Trophoblast cell (in vitro differentiated cells and primary cell): ENCODE measurements at regions not wholly inside any gene's neighbourhood (a gene's known extent, or its start where the extent isn't known, plus 50 kb on each side); places are given as distances from the start of the nearest gene placed in this dataset.

Experiments used
- DNase-seq, 2 donors: peaks; one replicate each; pipeline ENCODE4 v3.0.0-alpha.2; 2016
- H2AFZ ChIP-seq: 2 replicates; pipeline ENCODE4 v1.6.1; 2013; ENCODE audit warnings: low read length, moderate library complexity, mild to moderate bottlenecking; ENCODE audit not compliant: insufficient read depth, poor library complexity
- H2AK5ac ChIP-seq: 2 replicates; pipeline ENCODE4 v1.6.1; 2013; ENCODE audit warnings: mild to moderate bottlenecking, low read length
- H2BK120ac ChIP-seq: 2 replicates; pipeline ENCODE4 v1.6.1; 2013; ENCODE audit warnings: low read length, mild to moderate bottlenecking, moderate library complexity; ENCODE audit not compliant: insufficient read depth, poor library complexity
- H2BK12ac ChIP-seq: 2 replicates; pipeline ENCODE4 v1.6.1; 2013; ENCODE audit warnings: mild to moderate bottlenecking, low read length, moderate library complexity
- H2BK5ac ChIP-seq: 2 replicates; pipeline ENCODE4 v1.6.1; 2013; ENCODE audit warnings: low read length, low read depth, moderate library complexity, mild to moderate bottlenecking; ENCODE audit not compliant: poor library complexity
- H3K14ac ChIP-seq: 2 replicates; pipeline ENCODE4 v1.6.1; 2013; ENCODE audit warnings: mild to moderate bottlenecking, low read length
- H3K18ac ChIP-seq: 2 replicates; pipeline ENCODE4 v1.6.1; 2013; ENCODE audit warnings: mild to moderate bottlenecking, low read length
- H3K23ac ChIP-seq: 2 replicates; pipeline ENCODE4 v1.6.1; 2013; ENCODE audit warnings: low read length
- H3K27ac ChIP-seq: 2 replicates; pipeline ENCODE4 v1.5.1; 2013; ENCODE audit warnings: low read depth, mild to moderate bottlenecking, inconsistent platforms, low read length, moderate library complexity
- H3K27me3 ChIP-seq: 2 replicates; pipeline ENCODE4 v1.6.1; 2013; ENCODE audit warnings: inconsistent platforms, mild to moderate bottlenecking, low read length, moderate library complexity; ENCODE audit not compliant: insufficient read depth
- H3K36me3 ChIP-seq, 2 experiments: 1 replicate in 1 of 2; 2 replicates in 1 of 2; pipeline ENCODE4 v1.6.1; 2013; ENCODE audit warnings: low read length in 2 of 2, mild to moderate bottlenecking in 2 of 2, moderate library complexity in 1 of 2; ENCODE audit not compliant: insufficient read depth in 2 of 2, control insufficient read depth in 1 of 2
- H3K4ac ChIP-seq: 2 replicates; pipeline ENCODE4 v1.6.1; 2013; ENCODE audit warnings: low read depth, mild to moderate bottlenecking, low read length, moderate library complexity
- H3K4me1 ChIP-seq, 2 experiments: 1 replicate in 1 of 2; 2 replicates in 1 of 2; pipeline ENCODE4 v1.6.1; 2013; ENCODE audit warnings: low read length in 2 of 2, mild to moderate bottlenecking in 2 of 2, moderate library complexity in 1 of 2; ENCODE audit not compliant: insufficient read depth in 2 of 2, control insufficient read depth in 1 of 2
- H3K4me2 ChIP-seq: 2 replicates; pipeline ENCODE4 v1.6.1; 2013; ENCODE audit warnings: inconsistent platforms, mild to moderate bottlenecking, low read length, moderate library complexity
- H3K4me3 ChIP-seq: 2 replicates; pipeline ENCODE4 v1.5.1; 2013; ENCODE audit warnings: mild to moderate bottlenecking, low read depth, low read length, inconsistent platforms
- H3K79me1 ChIP-seq: one replicate; pipeline ENCODE4 v1.6.1; 2013; ENCODE audit warnings: low read length
- H3K79me2 ChIP-seq: 2 replicates; pipeline ENCODE4 v1.6.1; 2013; ENCODE audit warnings: low read length, mild to moderate bottlenecking; ENCODE audit not compliant: control insufficient read depth, insufficient read depth, poor library complexity
- H3K9ac ChIP-seq: 2 replicates; pipeline ENCODE4 v1.6.1; 2013; ENCODE audit warnings: mild to moderate bottlenecking, low read length
- H3K9me3 ChIP-seq: 2 replicates; pipeline ENCODE4 v1.6.1; 2013; ENCODE audit warnings: low read depth, mild to moderate bottlenecking, control low read depth, inconsistent platforms, low read length; ENCODE audit not compliant: insufficient read depth
- H4K12ac ChIP-seq: 2 replicates; pipeline ENCODE4 v1.6.1; 2013; ENCODE audit warnings: low read depth, mild to moderate bottlenecking, low read length, moderate library complexity
- H4K8ac ChIP-seq: 2 replicates; pipeline ENCODE4 v1.6.1; 2013; ENCODE audit warnings: low read depth, mild to moderate bottlenecking, low read length, moderate library complexity
- H4K91ac ChIP-seq: one replicate; pipeline ENCODE4 v1.6.1; 2013; ENCODE audit warnings: low read depth, mild to moderate bottlenecking, low read length, moderate library complexity
- WGBS: extraction: QIAGEN DNeasy Blood & Tissue Kit; methylation state at CpG from one replicate; pipeline ENCODE4 v1.1.7; 2013; ENCODE audit warnings: missing lambda C conversion rate; ENCODE audit not compliant: insufficient read length, insufficient coverage; ENCODE audit errors: extremely low coverage; 5-methylcytosine and 5-hydroxymethylcytosine counted together

- no peak overlapping the region for H4K12ac ChIP-seq
- no peaks in the 10 kb centered on the region for H3K79me2 ChIP-seq
- H3K4me2 ChIP-seq: no peak overlapping the region
- H3K9ac ChIP-seq: no peak overlapping the region
- H3K4ac ChIP-seq: no peak overlapping the region
- H3K9me3 ChIP-seq: peaks cover 19% of the 10 kb centered on the region
- no peak overlapping the region for H2BK5ac ChIP-seq
- no peak overlapping the region for H4K8ac ChIP-seq
- no peaks in the 10 kb centered on the region for H3K36me3 ChIP-seq
- no peak overlapping the region for H3K23ac ChIP-seq
- no peak overlapping the region for H2AK5ac ChIP-seq
- no peaks in the 10 kb centered on the region for H3K79me1 ChIP-seq
- no CpG with 5 or more reads among the region's 7 CpGs for WGBS
- H3K27ac ChIP-seq: no peak overlapping the region
- H3K27me3 ChIP-seq: no peaks in the 10 kb centered on the region
- no peak overlapping the region for H3K4me3 ChIP-seq
- H2BK120ac ChIP-seq: no peak overlapping the region
- H2AFZ ChIP-seq: no peak overlapping the region
- no peak overlapping the region for H3K14ac ChIP-seq
- H3K4me1 ChIP-seq: no peaks in the 10 kb centered on the region
- no peak for DNase-seq
- H2BK12ac ChIP-seq: no peak overlapping the region
- H4K91ac ChIP-seq: no peak overlapping the region
- H3K18ac ChIP-seq: no peak overlapping the region
These were observed 573.1 kb upstream of the TSPY4 start for GRCh38 chrY:8764184-8764583.

DNA sequence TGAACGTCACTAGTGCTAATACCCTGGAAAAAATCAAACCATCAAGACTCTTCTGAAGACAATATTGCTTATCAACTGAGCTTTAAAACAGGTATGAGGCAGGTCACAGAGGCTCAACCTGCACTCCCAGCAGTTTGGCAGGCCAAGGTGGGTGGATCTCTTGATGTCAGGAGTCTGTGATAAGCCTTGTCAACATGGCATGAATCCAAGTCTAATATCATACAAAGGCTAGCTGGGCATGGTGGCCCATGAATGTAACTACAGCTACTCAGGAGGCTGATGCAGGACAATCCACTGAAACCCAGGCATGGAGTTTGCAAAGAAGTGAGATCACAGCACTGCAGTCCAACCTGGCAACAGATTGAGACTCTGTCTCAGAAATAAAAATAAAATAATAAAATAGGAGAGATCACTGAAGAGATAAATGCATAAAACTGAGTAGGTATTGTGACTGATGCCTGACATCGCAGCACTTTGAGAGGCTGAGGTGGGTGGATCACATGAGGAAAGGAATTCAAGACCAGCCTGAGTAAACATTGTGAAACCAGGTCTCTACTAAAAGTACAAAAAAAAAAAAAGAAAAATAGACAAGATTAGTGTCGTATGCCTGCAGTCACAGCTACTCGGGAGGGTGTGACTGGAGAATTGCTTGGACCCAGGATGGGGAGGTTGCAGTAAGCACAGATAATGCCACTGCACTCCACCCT lies 555.9 kb upstream of the TSPY4 start:
- Histone ChIP-seq H3K27me3 (no peaks in the 10 kb centered on the region), H3K9ac (no peak overlapping the region), H3K4ac (no peak overlapping the region), H2BK12ac (no peak overlapping the region), H3K18ac (no peak overlapping the region), H3K4me1 (no peaks in the 10 kb centered on the region), H3K27ac (no peak overlapping the region), H3K4me2 (no peak overlapping the region), H3K79me2 (no peaks in the 10 kb centered on the region), H4K8ac (no peak overlapping the region), H2BK120ac (no peak overlapping the region), H2BK5ac (no peak overlapping the region), H3K4me3 (no peak overlapping the region), H2AK5ac (no peak overlapping the region), H3K9me3 (peaks cover 5% of the 10 kb centered on the region), H4K91ac (no peak overlapping the region), H3K36me3 (no peaks in the 10 kb centered on the region), H3K23ac (no peak overlapping the region), H4K12ac (no peak overlapping the region), H3K14ac (no peak overlapping the region), H3K79me1 (no peaks in the 10 kb centered on the region), H2AFZ (no peak overlapping the region)
- no peak for DNase-seq
- no CpG with 5 or more reads among the region's 4 CpGs for WGBS

DNA sequence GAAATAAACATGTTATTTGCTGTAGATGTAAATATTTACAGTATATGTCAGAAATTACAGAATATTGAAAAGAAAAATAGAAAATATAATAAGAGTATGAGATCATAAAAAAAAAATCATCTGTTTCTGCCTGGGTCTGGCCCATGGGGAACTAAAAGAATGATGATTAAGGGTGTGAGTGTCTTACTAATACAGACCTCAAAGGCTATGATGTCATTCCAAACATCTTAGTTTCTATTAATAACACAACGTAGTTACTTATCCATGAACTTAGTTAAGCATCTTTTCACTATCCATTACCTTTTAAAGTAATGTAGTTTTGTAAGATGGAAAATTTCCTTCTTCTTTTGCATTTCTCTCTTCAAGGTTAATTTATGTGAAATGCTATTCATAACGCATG lies 542.7 kb upstream of the TSPY4 start:
- H3K4me1 ChIP-seq: no peaks in the 10 kb centered on the region
- no peak overlapping the region for H3K14ac ChIP-seq
- WGBS: no CpG with 5 or more reads among the region's 2 CpGs

GRCh38 chrY:8804317-8804716 lies 532.9 kb upstream of the TSPY4 start:
- Histone ChIP-seq H3K9me3 (peaks cover 7% of the 10 kb centered on the region), H3K4ac (no peak overlapping the region), H4K91ac (no peak overlapping the region), H3K4me3 (no peak overlapping the region), H3K4me2 (no peak overlapping the region), H4K8ac (no peak overlapping the region), H3K36me3 (no peaks in the 10 kb centered on the region), H3K14ac (no peak overlapping the region), H2BK12ac (no peak overlapping the region), H3K18ac (no peak overlapping the region), H3K23ac (no peak overlapping the region), H3K9ac (no peak overlapping the region), H2AFZ (no peak overlapping the region), H3K27me3 (no peaks in the 10 kb centered on the region), H2AK5ac (no peak overlapping the region), H3K79me1 (no peaks in the 10 kb centered on the region), H3K4me1 (no peaks in the 10 kb centered on the region), H4K12ac (no peak overlapping the region), H3K27ac (no peak overlapping the region), H2BK5ac (no peak overlapping the region), H3K79me2 (no peaks in the 10 kb centered on the region), H2BK120ac (no peak overlapping the region)
- no peak for DNase-seq
- WGBS: no CpG with 5 or more reads among the region's 3 CpGs

More for the DNA sequence above, 542.7 kb upstream of the TSPY4 start:
- Histone ChIP-seq H3K23ac (no peak overlapping the region), H3K4ac (no peak overlapping the region), H3K36me3 (no peaks in the 10 kb centered on the region), H3K4me2 (no peak overlapping the region), H4K8ac (no peak overlapping the region), H2AK5ac (no peak overlapping the region), H3K79me1 (no peaks in the 10 kb centered on the region), H3K4me3 (no peak overlapping the region), H2AFZ (no peak overlapping the region), H2BK120ac (no peak overlapping the region), H3K9ac (no peak overlapping the region), H3K27me3 (no peaks in the 10 kb centered on the region), H2BK12ac (no peak overlapping the region), H2BK5ac (no peak overlapping the region), H3K79me2 (no peaks in the 10 kb centered on the region), H3K9me3 (no peaks in the 10 kb centered on the region), H4K91ac (no peak overlapping the region), H3K27ac (no peak overlapping the region), H4K12ac (no peak overlapping the region), H3K18ac (no peak overlapping the region)
- DNase-seq: no peak
